LoVo (cell line): ENCODE measurements at regions not wholly inside any gene's neighbourhood (a gene's known extent, or its start where the extent isn't known, plus 50 kb on each side); places are given as distances from the start of the nearest gene placed in this dataset.
"Not testable (repeated sequence)": the region's sequence is repeated elsewhere in the genome, so short reads cannot be mapped to it uniquely, and the experiment has no call there.

ENCODE experiments used
- DNase-seq: peaks from one replicate; pipeline ENCODE4 v3.0.0-alpha.2; 2016; ENCODE audit warnings: low spot score

DNA sequence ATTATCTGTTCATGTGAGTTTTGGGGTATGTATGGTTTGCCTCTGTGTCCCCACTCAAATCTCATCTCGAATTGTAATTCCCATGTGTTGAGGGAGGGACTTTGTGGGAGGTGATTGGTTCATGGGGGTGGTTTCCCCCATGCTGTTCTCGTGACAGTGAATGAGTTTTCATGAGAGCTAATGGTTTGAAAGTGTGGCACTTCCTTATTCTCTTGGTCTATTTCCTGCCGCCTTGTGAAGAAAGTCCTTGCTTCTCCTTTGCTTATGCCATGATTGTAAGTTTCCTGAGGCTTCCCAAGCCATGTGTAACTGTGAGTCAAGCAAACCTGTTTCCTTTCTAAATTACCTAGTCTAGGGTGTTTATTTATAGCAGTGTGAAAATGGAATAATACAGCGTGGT is 128.1 kb upstream of the HS3ST4 start:
- no peak for DNase-seq

GRCh38 chr16:25561723-25562122 is 130.0 kb upstream of the HS3ST4 start:
- DNase-seq, result not testable (repeated sequence)

DNA sequence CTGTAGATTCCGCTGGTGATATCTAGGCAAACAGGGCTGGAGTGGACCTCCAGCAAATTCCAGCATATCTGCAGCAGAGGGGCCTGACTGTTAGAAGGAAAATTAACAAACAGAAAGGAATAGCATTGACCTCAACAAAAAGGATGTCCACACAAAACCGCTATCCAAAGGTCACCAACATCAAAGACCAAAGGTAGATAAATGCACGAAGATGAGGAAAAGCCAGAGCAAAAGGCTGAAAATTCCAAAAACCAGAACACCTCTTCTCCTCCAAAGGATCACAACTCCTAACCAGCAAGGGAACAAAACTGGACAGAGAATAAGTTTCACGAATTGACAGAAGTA is 134.8 kb upstream of the HS3ST4 start:
- DNase-seq, result not testable (repeated sequence)

GRCh38 chr16:25556289-25556967 is 135.3 kb upstream of the HS3ST4 start:
- not testable (repeated sequence) for DNase-seq

GRCh38 chr16:25553711-25554436 is 137.9 kb upstream of the HS3ST4 start:
- peak; percentile 3 for DNase-seq

GRCh38 chr16:25550647-25551046 is 141.1 kb upstream of the HS3ST4 start:
- DNase-seq, result no peak

GRCh38 chr16:25546791-25547190 is 145.0 kb upstream of the HS3ST4 start:
- no peak for DNase-seq

DNA sequence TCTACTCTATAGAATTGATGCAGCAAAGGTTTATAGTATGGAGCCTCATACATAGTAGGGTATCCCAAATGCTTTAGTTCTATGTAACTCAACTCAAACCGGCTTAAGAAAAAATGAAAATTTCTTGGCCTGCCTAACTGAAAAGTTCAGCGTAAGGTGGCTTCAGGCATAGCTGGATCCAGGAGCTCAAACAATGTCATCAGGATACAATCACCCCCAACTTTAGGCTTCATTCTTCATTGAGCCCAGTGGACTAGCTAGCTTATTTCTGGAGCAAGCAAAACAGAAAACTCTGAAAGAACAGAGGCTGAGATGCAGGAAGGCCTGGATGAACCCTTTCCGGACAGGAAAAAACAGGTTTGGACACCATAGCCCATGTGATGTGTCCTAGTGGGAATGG is 147.5 kb upstream of the HS3ST4 start:
- no peak for DNase-seq

DNA sequence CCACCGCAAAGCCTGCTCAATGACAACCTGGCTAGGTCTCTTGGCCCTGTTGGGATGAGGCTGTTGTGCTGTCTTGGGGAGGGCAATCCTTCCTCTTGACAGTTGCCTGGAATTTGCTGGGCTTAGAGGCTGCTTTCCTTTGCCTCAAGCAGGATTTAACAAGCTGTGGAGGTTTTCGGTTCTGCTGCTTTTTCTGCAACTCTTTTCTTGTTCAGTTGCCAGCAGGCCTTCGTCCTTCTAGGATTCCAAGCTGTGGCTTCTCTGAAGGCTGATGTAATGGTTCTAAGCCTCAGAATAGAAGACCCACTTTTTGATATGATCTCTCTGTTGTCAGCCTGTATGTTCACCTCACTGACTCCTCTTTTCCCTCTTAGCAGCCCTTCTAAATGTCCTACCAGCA is 149.5 kb upstream of the HS3ST4 start:
- DNase-seq, result no peak

GRCh38 chr16:25539767-25540166 is 152.0 kb upstream of the HS3ST4 start:
- DNase-seq, result not testable (repeated sequence)

DNA sequence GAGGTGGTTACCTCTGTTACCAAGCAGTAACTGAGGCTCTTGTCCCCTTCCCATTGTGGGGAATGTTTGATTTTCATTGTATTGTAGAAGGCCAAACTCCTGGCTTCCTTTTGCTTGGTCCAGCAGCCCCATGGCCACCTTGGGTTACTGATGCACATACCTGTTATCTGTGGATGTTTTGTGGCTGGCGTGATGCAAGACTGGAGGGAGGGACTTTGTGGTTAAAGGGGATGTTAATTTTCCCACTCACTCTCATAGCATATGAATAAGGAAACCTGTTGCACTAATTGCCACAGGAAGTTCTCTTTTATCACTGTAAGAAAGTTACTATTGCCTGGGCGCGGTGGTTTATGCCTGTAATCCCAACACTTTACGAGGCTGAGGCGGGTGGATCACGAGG is 168.6 kb upstream of the HS3ST4 start:
- DNase-seq, result no peak

- DNase-seq, result no peak
Observed at GRCh38 chr16:25512041-25512440, 179.7 kb upstream of the HS3ST4 start.

GRCh38 chr16:25509456-25509855 is 182.3 kb upstream of the HS3ST4 start:
- no peak for DNase-seq

GRCh38 chr16:25501530-25502255 is 190.1 kb upstream of the HS3ST4 start:
- no peak for DNase-seq

DNA sequence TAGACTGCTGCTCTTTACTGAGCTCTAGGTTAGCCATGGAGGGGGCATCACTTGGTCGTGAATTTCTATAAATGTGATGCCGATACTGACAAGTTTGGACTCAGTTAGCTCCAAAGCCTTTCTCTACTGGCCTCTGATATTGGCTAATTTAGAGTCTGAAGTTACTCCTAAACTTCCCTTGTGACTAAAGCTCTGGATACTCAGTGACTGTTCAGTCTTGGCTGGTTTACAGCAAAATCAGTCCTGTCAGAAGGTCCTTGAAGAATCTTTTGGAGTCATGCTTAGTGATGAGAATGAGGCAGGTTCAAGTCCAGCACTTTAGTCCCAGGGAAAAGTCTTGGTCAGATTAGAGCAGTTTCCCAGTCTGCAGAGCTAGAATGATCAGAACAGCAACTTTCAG is 197.5 kb upstream of the HS3ST4 start:
- no peak for DNase-seq

- DNase-seq, result peak; percentile 33
Observed at GRCh38 chr16:25493136-25493811, 198.5 kb upstream of the HS3ST4 start.

DNA sequence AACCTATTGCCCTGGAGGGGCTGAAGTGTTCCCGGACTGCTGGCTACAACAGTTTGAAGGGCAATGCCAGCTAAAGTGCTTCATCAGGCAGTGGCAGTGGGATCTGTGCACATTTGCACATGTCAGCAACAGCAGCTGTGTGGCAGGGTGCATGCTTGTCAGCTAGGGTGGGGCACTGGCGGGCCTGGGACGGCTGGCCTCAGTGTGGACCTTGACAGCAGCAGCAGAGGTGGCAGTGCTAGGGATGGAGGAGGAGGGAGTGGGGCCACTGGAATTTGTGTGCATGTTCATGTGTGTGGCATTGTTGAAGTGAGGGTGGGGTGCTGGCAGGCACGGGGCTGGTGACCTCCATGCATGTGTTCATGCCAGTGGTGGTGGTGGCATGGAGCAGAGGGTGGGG is 203.3 kb upstream of the HS3ST4 start:
- DNase-seq, result no peak

- DNase-seq, result no peak
Observed at GRCh38 chr16:25487888-25488287, 203.9 kb upstream of the HS3ST4 start.

- peak; percentile 23 for DNase-seq
Observed at GRCh38 chr16:25481636-25482035, 210.1 kb upstream of the HS3ST4 start.

GRCh38 chr16:25478476-25478875 is 213.3 kb upstream of the HS3ST4 start:
- no peak for DNase-seq

- DNase-seq, result no peak
Observed at GRCh38 chr16:25464058-25464457, 206.4 kb upstream of the ZKSCAN2 start.

- DNase-seq, result no peak
Observed at GRCh38 chr16:25449802-25450201, 192.2 kb upstream of the ZKSCAN2 start.

DNA sequence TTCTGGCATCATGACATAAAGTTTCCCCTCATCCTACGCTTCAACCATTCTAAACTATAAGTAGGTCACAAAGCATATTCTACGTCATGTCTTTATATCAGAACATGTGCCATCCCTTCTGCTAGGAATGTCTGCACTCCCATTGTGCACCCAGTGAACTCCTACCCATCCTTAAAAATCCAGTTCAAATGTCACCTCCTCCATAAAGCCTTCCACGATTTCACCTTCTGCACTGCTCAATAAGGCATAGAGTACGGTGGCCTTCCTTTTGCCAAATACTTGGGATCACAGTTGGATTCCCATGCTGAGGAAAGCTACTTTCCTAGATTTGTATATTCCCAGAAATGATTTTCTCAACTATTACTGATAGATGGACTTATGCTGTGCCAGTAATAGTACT is 186.3 kb upstream of the ZKSCAN2 start:
- DNase-seq, result no peak
